ENCODE measurements at regions not wholly inside any gene's neighbourhood (a gene's known extent, or its start where the extent isn't known, plus 50 kb on each side); places are given as distances from the start of the nearest gene placed in this dataset.

- no peak for FAIRE-seq
- Histone ChIP-seq H3K4me1 (ENCODE audit: control insufficient read depth in 2 of 3, insufficient read depth in 2 of 3, low read depth in 1 of 3, low read length in 3 of 3) (no peaks in the 10 kb centered on the region), H3K36me3 (ENCODE audit: control insufficient read depth in 2 of 3, insufficient read depth in 3 of 3, low read length in 3 of 3) (no peaks in the 10 kb centered on the region), H3K27ac (ENCODE audit: low read depth in 2 of 2, low read length in 2 of 2) (no peak overlapping the region), H3K27me3 (ENCODE audit: control insufficient read depth, insufficient read depth, low read length) (no peaks in the 10 kb centered on the region), H3K4me3 (ENCODE audit: low read length in 3 of 3) (no peak overlapping the region), H3K9ac (ENCODE audit: low read length in 3 of 3) (no peak overlapping the region), H3K9me3 (ENCODE audit: control insufficient read depth in 2 of 3, insufficient read depth in 1 of 3, low read length in 3 of 3) (no peaks in the 10 kb centered on the region)
- intact Hi-C loops (cut with DNase I), result no loop called here
- DNase-seq, result no peak
- TF ChIP-seq CTCF (IDR thresholded peaks at IDR 0.05; ENCODE audit: borderline replicate concordance, extremely low read depth, insufficient read depth), result no peak
Measured at GRCh38 chr3:20698896-20699295, 512.9 kb upstream of the SGO1 start.

GRCh38 chr3:20696388-20697150 is 510.6 kb upstream of the SGO1 start:
- intact Hi-C loops (cut with DNase I), result no loop called here
- H3K4me3 ChIP-seq (ENCODE audit: low read length in 3 of 3), result no peak overlapping the region
- no peaks in the 10 kb centered on the region for H3K9me3 ChIP-seq (ENCODE audit: control insufficient read depth in 2 of 3, insufficient read depth in 1 of 3, low read length in 3 of 3)
- no peak for FAIRE-seq
- H3K27ac ChIP-seq (ENCODE audit: low read depth in 2 of 2, low read length in 2 of 2), result no peak overlapping the region
- no peak overlapping the region for H3K9ac ChIP-seq (ENCODE audit: low read length in 3 of 3)
- H3K36me3 ChIP-seq (ENCODE audit: control insufficient read depth in 2 of 3, insufficient read depth in 3 of 3, low read length in 3 of 3), result no peaks in the 10 kb centered on the region
- H3K4me1 ChIP-seq (ENCODE audit: control insufficient read depth in 2 of 3, insufficient read depth in 2 of 3, low read depth in 1 of 3, low read length in 3 of 3), result no peaks in the 10 kb centered on the region
- DNase-seq, result no peak
- H3K27me3 ChIP-seq (ENCODE audit: control insufficient read depth, insufficient read depth, low read length), result no peaks in the 10 kb centered on the region
- TF ChIP-seq CTCF (IDR thresholded peaks at IDR 0.05; ENCODE audit: borderline replicate concordance, extremely low read depth, insufficient read depth), result no peak

- no peak for TF ChIP-seq CTCF (IDR thresholded peaks at IDR 0.05; ENCODE audit: borderline replicate concordance, extremely low read depth, insufficient read depth)
- no peaks in the 10 kb centered on the region for H3K27me3 ChIP-seq (ENCODE audit: control insufficient read depth, insufficient read depth, low read length)
- DNase-seq (no peak), FAIRE-seq (no peak)
- peaks cover 0 to 2% (median 0%) of the 10 kb centered on the region in 3 donors for H3K9me3 ChIP-seq (ENCODE audit: control insufficient read depth in 2 of 3, insufficient read depth in 1 of 3, low read length in 3 of 3)
- no peak overlapping the region for H3K27ac ChIP-seq (ENCODE audit: low read depth in 2 of 2, low read length in 2 of 2)
- no peak overlapping the region for H3K9ac ChIP-seq (ENCODE audit: low read length in 3 of 3)
- H3K4me1 ChIP-seq (ENCODE audit: control insufficient read depth in 2 of 3, insufficient read depth in 2 of 3, low read depth in 1 of 3, low read length in 3 of 3), result no peaks in the 10 kb centered on the region
- H3K36me3 ChIP-seq (ENCODE audit: control insufficient read depth in 2 of 3, insufficient read depth in 3 of 3, low read length in 3 of 3), result no peaks in the 10 kb centered on the region
- H3K4me3 ChIP-seq (ENCODE audit: low read length in 3 of 3), result no peak overlapping the region
- intact Hi-C loops (cut with DNase I), result no loop called here
Measured at GRCh38 chr3:20692675-20693074, 506.7 kb upstream of the SGO1 start.
